Astrocyte of the cerebellum (primary cell): ENCODE measurements at regions not wholly inside any gene's neighbourhood (a gene's known extent, or its start where the extent isn't known, plus 50 kb on each side); places are given as distances from the start of the nearest gene placed in this dataset.

Source experiments
- DNase-seq: peaks from one replicate; pipeline ENCODE4 v3.0.0-alpha.2; 2011; ENCODE audit warnings: low read depth
- H3K4me3 ChIP-seq: 2 replicates; pipeline ENCODE4 v1.5.1; 2011; ENCODE audit warnings: mild to moderate bottlenecking, low read depth, low read length, moderate library complexity
- CTCF ChIP-seq: IDR thresholded peaks from 2 replicates; pipeline ENCODE4 v1.5.1; 2012; ENCODE audit warnings: low read length, low read depth, moderate library complexity, mild to moderate bottlenecking; ENCODE audit errors: missing control alignments
- in situ Hi-C: cut with HindIII; loops from 2 replicates; pipeline ENCODE4 v1.10.0; 2017; ENCODE audit warnings: low sequenced_read_pairs

- no peak overlapping the region for H3K4me3 ChIP-seq
- TF ChIP-seq CTCF, result no peak
- DNase-seq, result no peak
- in situ Hi-C loops, result no loop called here
Observed at GRCh38 chr9:29799227-29799626, 2225.9 kb upstream of the C9orf72 start.

GRCh38 chr9:29800821-29801220 lies 2227.5 kb upstream of the C9orf72 start:
- no peak for TF ChIP-seq CTCF
- no peak overlapping the region for H3K4me3 ChIP-seq
- no peak for DNase-seq
- in situ Hi-C loops, result no loop called here

GRCh38 chr9:29802454-29802853 lies 2229.2 kb upstream of the C9orf72 start:
- TF ChIP-seq CTCF, result no peak
- DNase-seq, result no peak
- in situ Hi-C loops, result no loop called here
- H3K4me3 ChIP-seq, result no peak overlapping the region

- no peak for DNase-seq
- no peak overlapping the region for H3K4me3 ChIP-seq
- in situ Hi-C loops, result no loop called here
- no peak for TF ChIP-seq CTCF
Observed at GRCh38 chr9:29806937-29807618, 2233.8 kb upstream of the C9orf72 start.

GRCh38 chr9:29816954-29817703 lies 2243.8 kb upstream of the C9orf72 start:
- in situ Hi-C loops, result no loop called here
- DNase-seq, result no peak
- H3K4me3 ChIP-seq, result no peak overlapping the region
- no peak for TF ChIP-seq CTCF

- TF ChIP-seq CTCF, result no peak
- in situ Hi-C loops, result no loop called here
- no peak for DNase-seq
- no peak overlapping the region for H3K4me3 ChIP-seq
Observed at GRCh38 chr9:29822458-29822857, 2249.2 kb upstream of the C9orf72 start.
